H9 (cell line): ENCODE measurements at regions not wholly inside any gene's neighbourhood (a gene's known extent, or its start where the extent isn't known, plus 50 kb on each side); places are given as distances from the start of the nearest gene placed in this dataset.

Experiments
- DNase-seq: peaks from one replicate; pipeline ENCODE4 v3.0.0-alpha.2; 2017
- H2AFZ ChIP-seq: one replicate; pipeline ENCODE4 v1.6.1; 2013; ENCODE audit warnings: mild to moderate bottlenecking, low read length, control low read depth, moderate library complexity
- H2AK5ac ChIP-seq: 2 replicates; pipeline ENCODE4 v1.6.1; 2013; ENCODE audit warnings: low read length, control low read depth, mixed read lengths; ENCODE audit not compliant: insufficient read length
- H2BK120ac ChIP-seq: one replicate; pipeline ENCODE4 v1.6.1; 2013; ENCODE audit warnings: low read depth, mild to moderate bottlenecking, low read length, control low read depth, inconsistent platforms; ENCODE audit not compliant: poor library complexity, severe bottlenecking
- H2BK12ac ChIP-seq: 2 replicates; pipeline ENCODE4 v1.6.1; 2013; ENCODE audit warnings: low read length, control low read depth, mixed read lengths, low read depth; ENCODE audit not compliant: insufficient read length
- H2BK15ac ChIP-seq: 2 replicates; pipeline ENCODE4 v1.6.1; 2013; ENCODE audit warnings: low read depth, low read length, control low read depth
- H2BK20ac ChIP-seq: one replicate; pipeline ENCODE4 v1.6.1; 2013; ENCODE audit warnings: low read depth, mild to moderate bottlenecking, low read length, control low read depth, inconsistent platforms; ENCODE audit not compliant: poor library complexity, severe bottlenecking
- H2BK5ac ChIP-seq: 2 replicates; pipeline ENCODE4 v1.6.1; 2013; ENCODE audit warnings: low read length, control low read depth, mixed read lengths; ENCODE audit not compliant: insufficient read length
- H3K14ac ChIP-seq: 2 replicates; pipeline ENCODE4 v1.6.1; 2013; ENCODE audit warnings: low read length, control low read depth; ENCODE audit not compliant: insufficient read depth
- H3K18ac ChIP-seq: 2 replicates; pipeline ENCODE4 v1.6.1; 2013; ENCODE audit warnings: low read depth, mild to moderate bottlenecking, mixed read lengths, low read length, control low read depth; ENCODE audit not compliant: insufficient read length
- H3K23ac ChIP-seq: 2 replicates; pipeline ENCODE4 v1.6.1; 2013; ENCODE audit warnings: low read length, control low read depth, mixed read lengths, low read depth; ENCODE audit not compliant: insufficient read length
- H3K23me2 ChIP-seq: 2 replicates; pipeline ENCODE4 v1.6.1; 2013; ENCODE audit warnings: low read depth, mild to moderate bottlenecking, mixed read lengths, low read length, control low read depth; ENCODE audit not compliant: insufficient read length, poor library complexity, severe bottlenecking
- H3K27ac ChIP-seq: 2 replicates; pipeline ENCODE4 v1.5.1; 2013; ENCODE audit warnings: low read length, control low read depth, mixed read lengths, low read depth; ENCODE audit not compliant: insufficient read length
- H3K27me3 ChIP-seq: 2 replicates; pipeline ENCODE4 v1.6.1; 2013; ENCODE audit warnings: low read length, control low read depth, inconsistent platforms; ENCODE audit not compliant: insufficient read depth
- H3K4ac ChIP-seq: 2 replicates; pipeline ENCODE4 v1.6.1; 2013; ENCODE audit warnings: low read depth, mild to moderate bottlenecking, control low read depth, inconsistent platforms, low read length, moderate library complexity
- H3K4me1 ChIP-seq: 2 replicates; pipeline ENCODE4 v1.6.1; 2013; ENCODE audit warnings: low read length, control low read depth, inconsistent platforms; ENCODE audit not compliant: insufficient read depth
- H3K4me2 ChIP-seq: 2 replicates; pipeline ENCODE4 v1.6.1; 2013; ENCODE audit warnings: low read length, control low read depth, mixed read lengths; ENCODE audit not compliant: insufficient read length, insufficient read depth
- H3K56ac ChIP-seq: 2 replicates; pipeline ENCODE4 v1.6.1; 2013; ENCODE audit warnings: low read depth, mild to moderate bottlenecking, mixed read lengths, low read length, control low read depth; ENCODE audit not compliant: insufficient read length
- H3K79me1 ChIP-seq: 2 replicates; pipeline ENCODE4 v1.6.1; 2013; ENCODE audit warnings: low read depth, mild to moderate bottlenecking, moderate library complexity, low read length, control low read depth, inconsistent platforms; ENCODE audit not compliant: insufficient read depth, poor library complexity, severe bottlenecking
- H3K79me2 ChIP-seq: 2 replicates; pipeline ENCODE4 v1.6.1; 2013; ENCODE audit warnings: low read length, control low read depth, inconsistent platforms; ENCODE audit not compliant: insufficient read depth
- H3K9ac ChIP-seq: 2 replicates; pipeline ENCODE4 v1.6.1; 2013; ENCODE audit warnings: low read length, control low read depth, mixed read lengths; ENCODE audit not compliant: insufficient read length; ENCODE audit errors: extremely low read depth
- H3K9me3 ChIP-seq: one replicate; pipeline ENCODE4 v1.6.1; 2013; ENCODE audit warnings: low read depth, low read length, inconsistent platforms; ENCODE audit not compliant: control insufficient read depth
- H3T11ph ChIP-seq: one replicate; pipeline ENCODE4 v1.6.1; 2013; ENCODE audit warnings: mild to moderate bottlenecking, low read length, control low read depth, inconsistent platforms
- H4K20me1 ChIP-seq: one replicate; pipeline ENCODE4 v1.6.1; 2013; ENCODE audit not compliant: control insufficient read depth, insufficient read length, insufficient read depth
- H4K5ac ChIP-seq: 2 replicates; pipeline ENCODE4 v1.6.1; 2013; ENCODE audit warnings: low read depth, mild to moderate bottlenecking, mixed read lengths, low read length, control low read depth; ENCODE audit not compliant: insufficient read length
- H4K8ac ChIP-seq: replicated peaks from 2 replicates; pipeline ENCODE4 v1.6.1; 2013; ENCODE audit warnings: low read length, control low read depth, mixed read lengths, low read depth; ENCODE audit not compliant: insufficient read length
- H4K91ac ChIP-seq: 2 replicates; pipeline ENCODE4 v1.6.1; 2013; ENCODE audit warnings: low read depth, mild to moderate bottlenecking, moderate library complexity, mixed read lengths, low read length, control low read depth; ENCODE audit not compliant: insufficient read length
- H3K27ac Mint-ChIP-seq, 3 experiments: 2 replicates in 2 of 3; 3 replicates in 1 of 3; pipeline ENCODE4 v1.8.0; 2020 to 2021; ENCODE audit warnings: mixed read lengths in 3 of 3, mild to moderate bottlenecking in 1 of 3, moderate library complexity in 1 of 3
- H3K27me3 Mint-ChIP-seq: 2 replicates; pipeline ENCODE4 v1.8.0; 2021; ENCODE audit warnings: low read depth, mild to moderate bottlenecking, moderate library complexity, mixed read lengths
- H3K36me3 Mint-ChIP-seq, 3 experiments: 2 replicates in 2 of 3; 3 replicates in 1 of 3; pipeline ENCODE4 v1.8.0; 2020 to 2021; ENCODE audit warnings: low read depth in 3 of 3, mixed read lengths in 3 of 3; ENCODE audit not compliant: insufficient read depth in 1 of 3
- H3K4me1 Mint-ChIP-seq, 2 experiments: 2 replicates each; pipeline ENCODE4 v1.8.0; 2020; ENCODE audit warnings: mixed read lengths in 2 of 2
- H3K4me3 Mint-ChIP-seq, 2 experiments: 2 replicates in 1 of 2; 3 replicates in 1 of 2; pipeline ENCODE4 v1.8.0; 2020 to 2021; ENCODE audit warnings: mild to moderate bottlenecking in 2 of 2, mixed read lengths in 2 of 2, moderate library complexity in 1 of 2
- H3K9me3 Mint-ChIP-seq, 2 experiments: 2 replicates in 1 of 2; 3 replicates in 1 of 2; pipeline ENCODE4 v1.8.0; 2020; ENCODE audit warnings: mild to moderate bottlenecking in 2 of 2, mixed read lengths in 2 of 2, moderate library complexity in 1 of 2
- CTCF ChIP-seq: fragments of 200-600 bp; sonication (generic); conservative IDR thresholded peaks from 3 replicates; pipeline ENCODE4 v1.8.0; 2021; ENCODE audit warnings: antibody characterized with exemption, mild to moderate bottlenecking

DNA sequence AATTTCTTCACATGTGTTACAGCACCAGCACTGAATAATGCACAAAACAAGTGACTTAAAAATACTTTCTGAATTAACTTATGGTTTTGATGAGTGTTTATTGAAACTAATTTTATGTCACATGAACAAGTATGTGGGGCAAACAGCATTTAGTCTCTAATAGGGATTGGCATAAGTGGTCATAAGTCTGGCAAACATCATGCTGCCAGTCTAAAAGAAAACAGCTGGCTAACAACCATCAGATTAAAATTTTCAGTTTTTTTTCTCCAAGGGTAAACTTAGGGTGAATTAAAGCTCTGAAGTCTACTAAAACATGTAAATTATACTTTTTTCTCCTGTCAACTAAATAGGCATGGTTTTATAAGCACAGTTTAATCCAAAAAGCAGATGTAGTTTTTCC lies 1014.2 kb downstream of the FAT4 start:
- H3K4me2 ChIP-seq, result no peak overlapping the region
- Mint-ChIP-seq H3K36me3 (no peaks in the 10 kb centered on the region), H3K4me3 (no peak overlapping the region), H3K4me1 (no peaks in the 10 kb centered on the region), H3K27me3 (no peaks in the 10 kb centered on the region), H3K27ac (no peak overlapping the region), H3K9me3 (no peaks in the 10 kb centered on the region)
- no peak overlapping the region for H3K27ac ChIP-seq
- H3K79me1 ChIP-seq, result no peaks in the 10 kb centered on the region
- H4K5ac ChIP-seq, result no peak overlapping the region
- H3K23ac ChIP-seq, result no peak overlapping the region
- no peak overlapping the region for H3T11ph ChIP-seq
- H3K79me2 ChIP-seq, result no peaks in the 10 kb centered on the region
- H4K8ac ChIP-seq, result no peak overlapping the region
- H3K56ac ChIP-seq, result no peak overlapping the region
- TF ChIP-seq CTCF, result no peak
- H2BK20ac ChIP-seq, result no peak overlapping the region
- no peak overlapping the region for H4K91ac ChIP-seq
- no peak overlapping the region for H2BK5ac ChIP-seq
- H3K27me3 ChIP-seq, result no peaks in the 10 kb centered on the region
- DNase-seq, result no peak
- H2AFZ ChIP-seq, result no peak overlapping the region
- H3K23me2 ChIP-seq, result no peaks in the 10 kb centered on the region
- H2BK15ac ChIP-seq, result no peak overlapping the region
- H3K18ac ChIP-seq, result no peak overlapping the region
- no peaks in the 10 kb centered on the region for H4K20me1 ChIP-seq
- H2BK12ac ChIP-seq, result no peak overlapping the region
- no peak overlapping the region for H2AK5ac ChIP-seq
- H3K4me1 ChIP-seq, result no peaks in the 10 kb centered on the region
- no peak overlapping the region for H3K4ac ChIP-seq
- H3K14ac ChIP-seq, result no peak overlapping the region
- no peaks in the 10 kb centered on the region for H3K9me3 ChIP-seq
- H3K9ac ChIP-seq, result no peak overlapping the region
- no peak overlapping the region for H2BK120ac ChIP-seq
